ENCODE measurements at regions not wholly inside any gene's neighbourhood (a gene's known extent, or its start where the extent isn't known, plus 50 kb on each side); places are given as distances from the start of the nearest gene placed in this dataset.

- no peak for ATAC-seq (ENCODE audit: insufficient read depth, low read depth)
Observed at GRCh38 chr2:226677080-226677479, 122.5 kb downstream of the IRS1 start.

GRCh38 chr2:226676618-226677017 is 123.0 kb downstream of the IRS1 start:
- no peak for DNase-seq
- no peak for TF ChIP-seq CTCF (IDR thresholded peaks at IDR 0.05; ENCODE audit: borderline replicate concordance, extremely low read depth, low read length, poor library complexity, severe bottlenecking)
- TF ChIP-seq EZH2 (IDR thresholded peaks at IDR 0.05; ENCODE audit: borderline replicate concordance, low read depth, low read length, severe bottlenecking): no peak
- no peaks in the 10 kb centered on the region for H3K9me3 ChIP-seq (ENCODE audit: insufficient read depth, low read length, severe bottlenecking)
- no peak overlapping the region for H3K9ac ChIP-seq (ENCODE audit: low read depth, low read length)
- no peak overlapping the region for H3K4me3 ChIP-seq (ENCODE audit: low read depth in 1 of 2, low read length in 2 of 2)
- no peaks in the 10 kb centered on the region for H3K36me3 ChIP-seq (ENCODE audit: insufficient read depth, low read length)
- H2AFZ ChIP-seq (ENCODE audit: low read depth, low read length): no peak overlapping the region
- H3K79me2 ChIP-seq (ENCODE audit: insufficient read depth, low read length): no peaks in the 10 kb centered on the region
- peaks cover 17% of the 10 kb centered on the region for H3K4me1 ChIP-seq (ENCODE audit: insufficient read depth, low read length)
- no peak overlapping the region for H3K4me2 ChIP-seq (ENCODE audit: insufficient read depth, low read length)
- no peak for ATAC-seq (ENCODE audit: insufficient read depth, low read depth)
- no peaks in the 10 kb centered on the region for H4K20me1 ChIP-seq (ENCODE audit: insufficient read depth, low read length)
- H3K27me3 ChIP-seq (ENCODE audit: insufficient read depth, low read length, poor library complexity): no peaks in the 10 kb centered on the region
- no peak overlapping the region for H3K27ac ChIP-seq (ENCODE audit: low read length)

More at GRCh38 chr2:226677080-226677479, 122.5 kb downstream of the IRS1 start:
- DNase-seq: no peak
- no peak overlapping the region for H3K4me2 ChIP-seq (ENCODE audit: insufficient read depth, low read length)
- H3K4me1 ChIP-seq (ENCODE audit: insufficient read depth, low read length): peaks cover 17% of the 10 kb centered on the region
- H3K9ac ChIP-seq (ENCODE audit: low read depth, low read length): no peak overlapping the region
- H3K36me3 ChIP-seq (ENCODE audit: insufficient read depth, low read length): no peaks in the 10 kb centered on the region
- H3K9me3 ChIP-seq (ENCODE audit: insufficient read depth, low read length, severe bottlenecking): no peaks in the 10 kb centered on the region
- no peaks in the 10 kb centered on the region for H3K27me3 ChIP-seq (ENCODE audit: insufficient read depth, low read length, poor library complexity)
- TF ChIP-seq CTCF (IDR thresholded peaks at IDR 0.05; ENCODE audit: borderline replicate concordance, extremely low read depth, low read length, poor library complexity, severe bottlenecking) (no peak), EZH2 (IDR thresholded peaks at IDR 0.05; ENCODE audit: borderline replicate concordance, low read depth, low read length, severe bottlenecking) (no peak)
- no peak overlapping the region for H3K27ac ChIP-seq (ENCODE audit: low read length)
- H3K4me3 ChIP-seq (ENCODE audit: low read depth in 1 of 2, low read length in 2 of 2): no peak overlapping the region
- no peaks in the 10 kb centered on the region for H3K79me2 ChIP-seq (ENCODE audit: insufficient read depth, low read length)
- H2AFZ ChIP-seq (ENCODE audit: low read depth, low read length): no peak overlapping the region
- H4K20me1 ChIP-seq (ENCODE audit: insufficient read depth, low read length): no peaks in the 10 kb centered on the region

GRCh38 chr2:226674123-226674522 is 125.5 kb downstream of the IRS1 start:
- no peak overlapping the region for H3K9ac ChIP-seq (ENCODE audit: low read depth, low read length)
- peaks cover 17% of the 10 kb centered on the region for H3K4me1 ChIP-seq (ENCODE audit: insufficient read depth, low read length)
- H3K27me3 ChIP-seq (ENCODE audit: insufficient read depth, low read length, poor library complexity): no peaks in the 10 kb centered on the region
- no peaks in the 10 kb centered on the region for H3K36me3 ChIP-seq (ENCODE audit: insufficient read depth, low read length)
- H3K27ac ChIP-seq (ENCODE audit: low read length): no peak overlapping the region
- no peak overlapping the region for H2AFZ ChIP-seq (ENCODE audit: low read depth, low read length)
- no peaks in the 10 kb centered on the region for H3K79me2 ChIP-seq (ENCODE audit: insufficient read depth, low read length)
- TF ChIP-seq EZH2 (IDR thresholded peaks at IDR 0.05; ENCODE audit: borderline replicate concordance, low read depth, low read length, severe bottlenecking): no peak
- no peak for TF ChIP-seq CTCF (IDR thresholded peaks at IDR 0.05; ENCODE audit: borderline replicate concordance, extremely low read depth, low read length, poor library complexity, severe bottlenecking)
- H3K9me3 ChIP-seq (ENCODE audit: insufficient read depth, low read length, severe bottlenecking): no peaks in the 10 kb centered on the region
- no peak overlapping the region for H3K4me3 ChIP-seq (ENCODE audit: low read depth in 1 of 2, low read length in 2 of 2)
- H3K4me2 ChIP-seq (ENCODE audit: insufficient read depth, low read length): no peak overlapping the region
- DNase-seq (no peak), ATAC-seq (ENCODE audit: insufficient read depth, low read depth) (no peak)
- H4K20me1 ChIP-seq (ENCODE audit: insufficient read depth, low read length): no peaks in the 10 kb centered on the region

GRCh38 chr2:226673314-226673723 is 126.3 kb downstream of the IRS1 start:
- Histone ChIP-seq H3K36me3 (ENCODE audit: insufficient read depth, low read length) (no peaks in the 10 kb centered on the region), H3K4me2 (ENCODE audit: insufficient read depth, low read length) (peak overlapping the region; percentile 41), H3K27ac (ENCODE audit: low read length) (no peak overlapping the region), H3K79me2 (ENCODE audit: insufficient read depth, low read length) (no peaks in the 10 kb centered on the region), H3K9me3 (ENCODE audit: insufficient read depth, low read length, severe bottlenecking) (no peaks in the 10 kb centered on the region), H2AFZ (ENCODE audit: low read depth, low read length) (no peak overlapping the region), H3K4me3 (ENCODE audit: low read depth in 1 of 2, low read length in 2 of 2) (no peak overlapping the region), H3K9ac (ENCODE audit: low read depth, low read length) (no peak overlapping the region), H4K20me1 (ENCODE audit: insufficient read depth, low read length) (no peaks in the 10 kb centered on the region), H3K27me3 (ENCODE audit: insufficient read depth, low read length, poor library complexity) (no peaks in the 10 kb centered on the region), H3K4me1 (ENCODE audit: insufficient read depth, low read length) (peaks cover 17% of the 10 kb centered on the region)
- DNase-seq (peak; percentile 55), ATAC-seq (ENCODE audit: insufficient read depth, low read depth) (peak; percentile 87)
- TF ChIP-seq CTCF (IDR thresholded peaks at IDR 0.05; ENCODE audit: borderline replicate concordance, extremely low read depth, low read length, poor library complexity, severe bottlenecking): no peak
- no peak for TF ChIP-seq EZH2 (IDR thresholded peaks at IDR 0.05; ENCODE audit: borderline replicate concordance, low read depth, low read length, severe bottlenecking)
